ENCODE measurements at regions not wholly inside any gene's neighbourhood (a gene's known extent, or its start where the extent isn't known, plus 50 kb on each side); places are given as distances from the start of the nearest gene placed in this dataset.

DNA sequence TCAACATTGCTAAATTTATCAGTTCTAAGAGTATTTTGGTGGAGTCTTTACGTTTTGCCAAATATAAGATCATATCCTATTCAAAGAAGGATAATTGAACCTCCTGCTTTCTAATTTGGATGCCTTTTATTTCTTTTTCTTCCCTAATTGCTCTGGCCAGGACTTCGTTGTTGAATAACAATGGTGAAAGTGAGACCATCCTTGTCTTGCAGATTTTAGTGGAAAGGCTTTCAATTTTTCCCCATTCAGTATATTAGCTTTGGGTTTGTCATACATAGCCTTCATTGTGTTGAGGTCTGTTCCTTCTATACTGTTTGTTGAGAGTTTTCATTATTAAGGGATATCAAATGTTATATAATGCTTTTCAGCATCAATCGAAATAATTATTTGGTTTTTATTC lies 1974.2 kb upstream of the ACO1 start:
- TF ChIP-seq, protein P1, sequence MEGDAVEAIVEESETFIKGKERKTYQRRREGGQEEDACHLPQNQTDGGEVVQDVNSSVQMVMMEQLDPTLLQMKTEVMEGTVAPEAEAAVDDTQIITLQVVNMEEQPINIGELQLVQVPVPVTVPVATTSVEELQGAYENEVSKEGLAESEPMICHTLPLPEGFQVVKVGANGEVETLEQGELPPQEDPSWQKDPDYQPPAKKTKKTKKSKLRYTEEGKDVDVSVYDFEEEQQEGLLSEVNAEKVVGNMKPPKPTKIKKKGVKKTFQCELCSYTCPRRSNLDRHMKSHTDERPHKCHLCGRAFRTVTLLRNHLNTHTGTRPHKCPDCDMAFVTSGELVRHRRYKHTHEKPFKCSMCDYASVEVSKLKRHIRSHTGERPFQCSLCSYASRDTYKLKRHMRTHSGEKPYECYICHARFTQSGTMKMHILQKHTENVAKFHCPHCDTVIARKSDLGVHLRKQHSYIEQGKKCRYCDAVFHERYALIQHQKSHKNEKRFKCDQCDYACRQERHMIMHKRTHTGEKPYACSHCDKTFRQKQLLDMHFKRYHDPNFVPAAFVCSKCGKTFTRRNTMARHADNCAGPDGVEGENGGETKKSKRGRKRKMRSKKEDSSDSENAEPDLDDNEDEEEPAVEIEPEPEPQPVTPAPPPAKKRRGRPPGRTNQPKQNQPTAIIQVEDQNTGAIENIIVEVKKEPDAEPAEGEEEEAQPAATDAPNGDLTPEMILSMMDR (IDR thresholded peaks at IDR 0.05) = no peak
- TF ChIP-seq POLR2A (IDR thresholded peaks at IDR 0.05) = no peak

Measured in thyroid gland (tissue), 4 donors.